GM23338 (cell line): ENCODE measurements at regions not wholly inside any gene's neighbourhood (a gene's known extent, or its start where the extent isn't known, plus 50 kb on each side); places are given as distances from the start of the nearest gene placed in this dataset.

Experiments used
- ATAC-seq: fragments of 200-7000 bp; cut with Tn5 transposase; 3 replicates; pipeline ENCODE4 v1.9.1; 2020
- DNase-seq: peaks from one replicate; pipeline ENCODE4 v3.0.0-alpha.2; 2015; ENCODE audit warnings: low spot score
- H2AFZ ChIP-seq: fragments of 200-600 bp; sonication (generic); 2 replicates; pipeline ENCODE4 v1.8.0; 2016; ENCODE audit warnings: antibody characterized with exemption, mild to moderate bottlenecking, moderate library complexity
- H3F3A ChIP-seq: fragments of 200-600 bp; sonication (generic); replicated peaks from 2 replicates; pipeline ENCODE4 v1.8.0; 2017; ENCODE audit warnings: antibody characterized with exemption, mixed run types, low read depth
- H3K27ac ChIP-seq: fragments of 200-600 bp; sonication (generic); 2 replicates; pipeline ENCODE4 v1.6.1; 2016; ENCODE audit warnings: low read depth
- H3K27me3 ChIP-seq: fragments of 200-600 bp; sonication (generic); 2 replicates; pipeline ENCODE4 v1.8.0; 2016; ENCODE audit warnings: mild to moderate bottlenecking, mixed run types, moderate library complexity; ENCODE audit not compliant: insufficient read depth
- H3K36me3 ChIP-seq: fragments of 200-600 bp; sonication (generic); 2 replicates; pipeline ENCODE4 v1.8.0; 2016; ENCODE audit warnings: mild to moderate bottlenecking; ENCODE audit not compliant: insufficient read depth
- H3K4me1 ChIP-seq: fragments of 200-600 bp; sonication (generic); 2 replicates; pipeline ENCODE4 v1.8.0; 2016; ENCODE audit warnings: mild to moderate bottlenecking, moderate library complexity; ENCODE audit not compliant: insufficient read depth
- H3K4me2 ChIP-seq: fragments of 200-600 bp; sonication (generic); 2 replicates; pipeline ENCODE4 v1.7.1; 2017; ENCODE audit warnings: mixed run types
- H3K4me3 ChIP-seq: fragments of 200-600 bp; sonication (generic); 2 replicates; pipeline ENCODE4 v1.6.1; 2016; ENCODE audit warnings: mixed run types
- H3K79me2 ChIP-seq: fragments of 200-600 bp; sonication (generic); replicated peaks from 2 replicates; pipeline ENCODE4 v1.8.0; 2017; ENCODE audit warnings: mild to moderate bottlenecking; ENCODE audit not compliant: insufficient read depth
- H3K9me2 ChIP-seq: fragments of 200-600 bp; sonication (generic); 2 replicates; pipeline ENCODE4 v1.8.0; 2017; ENCODE audit not compliant: insufficient read depth
- H4K20me1 ChIP-seq: fragments of 200-600 bp; sonication (generic); replicated peaks from 2 replicates; pipeline ENCODE4 v1.8.0; 2017; ENCODE audit warnings: mild to moderate bottlenecking; ENCODE audit not compliant: insufficient read depth
- H3K27ac Mint-ChIP-seq: 2 replicates; pipeline ENCODE4 v1.8.0; 2020; ENCODE audit warnings: inconsistent platforms, mild to moderate bottlenecking, moderate library complexity, mixed read lengths
- H3K27me3 Mint-ChIP-seq: 3 replicates; pipeline ENCODE4 v1.8.0; 2022; ENCODE audit warnings: low read depth, mild to moderate bottlenecking, moderate library complexity, mixed read lengths, inconsistent platforms; ENCODE audit not compliant: insufficient read depth, poor library complexity
- H3K36me3 Mint-ChIP-seq: 3 replicates; pipeline ENCODE4 v1.8.0; 2021; ENCODE audit warnings: low read depth, mild to moderate bottlenecking, inconsistent platforms, moderate library complexity, mixed read lengths
- H3K4me1 Mint-ChIP-seq: 3 replicates; pipeline ENCODE4 v1.8.0; 2020; ENCODE audit warnings: mild to moderate bottlenecking, inconsistent platforms, mixed read lengths
- H3K4me3 Mint-ChIP-seq: 3 replicates; pipeline ENCODE4 v1.8.0; 2021; ENCODE audit warnings: moderate library complexity, mild to moderate bottlenecking, inconsistent platforms, mixed read lengths
- H3K9me3 Mint-ChIP-seq: 3 replicates; pipeline ENCODE4 v1.8.0; 2020; ENCODE audit warnings: moderate library complexity, mild to moderate bottlenecking, inconsistent platforms, mixed read lengths
- CREB1 ChIP-seq: fragments of 250-450 bp; sonication (Bioruptor Pico); IDR thresholded peaks from 2 replicates; pipeline ENCODE4 v1.5.0; 2020; ENCODE audit warnings: low read depth, mild to moderate bottlenecking, moderate library complexity
- EZH2 ChIP-seq: fragments of 200-600 bp; sonication (generic); IDR thresholded peaks from one replicate; pipeline ENCODE4 v1.8.0; 2017; ENCODE audit warnings: antibody characterized with exemption, mild to moderate bottlenecking, low read depth; ENCODE audit not compliant: unreplicated experiment
- EZH2phosphoT487 ChIP-seq: fragments of 200-600 bp; sonication (generic); IDR thresholded peaks from one replicate; pipeline ENCODE4 v1.8.1; 2018; ENCODE audit warnings: antibody characterized with exemption; ENCODE audit not compliant: unreplicated experiment
- JUNB ChIP-seq: IDR thresholded peaks from one replicate; pipeline ENCODE4 v1.6.1; 2016; ENCODE audit warnings: antibody characterized with exemption; ENCODE audit not compliant: unreplicated experiment
- NANOG ChIP-seq: IDR thresholded peaks from 2 replicates; pipeline ENCODE4 v1.6.1; 2016; ENCODE audit warnings: antibody characterized with exemption, borderline replicate concordance
- POLR2AphosphoS5 ChIP-seq: IDR thresholded peaks from 2 replicates; pipeline ENCODE4 v1.6.1; 2016; ENCODE audit warnings: antibody characterized with exemption, low read depth
- STAT1 ChIP-seq: IDR thresholded peaks from one replicate; pipeline ENCODE4 v1.6.1; 2016; ENCODE audit warnings: antibody characterized with exemption; ENCODE audit not compliant: unreplicated experiment
- ZNF114 ChIP-seq: fragments of 250-450 bp; sonication (Bioruptor Pico); IDR thresholded peaks from 2 replicates; pipeline ENCODE4 v1.5.0; 2020; ENCODE audit warnings: mild to moderate bottlenecking, moderate library complexity
- ZNF331 ChIP-seq: fragments of 250-450 bp; sonication (Bioruptor Pico); IDR thresholded peaks from 2 replicates; pipeline ENCODE4 v1.5.0; 2020; ENCODE audit warnings: low read depth, mild to moderate bottlenecking, moderate library complexity
- TF ChIP-seq, protein P1 (sequence below): IDR thresholded peaks from one replicate; pipeline ENCODE4 v1.6.1; 2018; ENCODE audit warnings: antibody characterized with exemption; ENCODE audit not compliant: unreplicated experiment
- TF ChIP-seq, protein P2 (sequence below): fragments of 250-450 bp; sonication (Bioruptor Pico); IDR thresholded peaks from 2 replicates; pipeline ENCODE4 v1.5.0; 2020; ENCODE audit warnings: mild to moderate bottlenecking, moderate library complexity
- TF ChIP-seq, protein P3 (sequence below): IDR thresholded peaks from 2 replicates; pipeline ENCODE4 v1.6.1; 2016; ENCODE audit warnings: antibody characterized with exemption
- TF ChIP-seq, protein P4 (sequence below), 2 experiments: fragments of 200-600 bp in 1 of 2; sonication (generic) in 1 of 2; conservative IDR thresholded peaks; 2 replicates each; pipeline versions ENCODE4 v1.5.1 to v1.6.1; 2016 to 2017; ENCODE audit warnings: antibody characterized with exemption in 2 of 2, low read depth in 2 of 2, mild to moderate bottlenecking in 2 of 2, moderate library complexity in 1 of 2

DNA sequence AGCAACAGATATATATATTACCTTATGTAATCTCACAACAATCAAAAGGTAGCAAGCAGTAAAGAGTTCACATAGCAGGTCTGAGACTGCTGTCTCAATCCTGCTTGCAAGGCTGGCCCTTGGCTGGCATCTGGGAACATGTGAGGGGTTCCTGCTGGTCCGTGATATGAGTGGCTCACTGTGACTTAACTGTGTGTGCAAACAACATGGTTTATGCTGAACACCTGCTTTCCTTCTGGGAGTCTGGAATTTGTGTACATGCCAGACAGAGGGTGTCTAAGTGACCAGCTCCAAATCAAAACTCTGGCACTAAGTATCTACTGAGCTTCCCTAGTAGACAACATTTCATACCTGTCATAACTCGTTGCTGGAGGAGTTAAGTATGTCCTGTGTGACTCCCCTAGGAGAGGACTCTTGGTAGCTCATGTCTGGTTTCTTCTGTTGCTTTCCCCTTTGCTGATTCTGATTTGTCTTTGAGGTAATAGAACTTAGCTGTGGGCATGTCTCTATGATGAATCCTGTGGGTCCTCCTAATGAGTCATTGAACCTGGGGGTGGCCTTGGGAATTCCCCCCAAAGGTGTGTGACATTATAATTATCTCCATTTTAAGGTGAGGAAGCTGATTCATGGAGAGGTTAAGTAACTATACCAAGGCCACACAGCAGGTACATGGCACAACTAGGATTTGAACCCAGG is 131.6 kb upstream of the NEDD9 start:
- no peak for DNase-seq
- H3K4me1 Mint-ChIP-seq, result peaks cover 9% of the 10 kb centered on the region; the same call in 2 of the 3 replicates
- Histone ChIP-seq H3K9me2 (no peaks in the 10 kb centered on the region), H3F3A (no peaks in the 10 kb centered on the region), H3K79me2 (no peaks in the 10 kb centered on the region), H3K4me2 (no peak overlapping the region), H2AFZ (no peak overlapping the region), H3K27ac (no peak overlapping the region), H3K27me3 (no peaks in the 10 kb centered on the region), H3K4me1 (no peaks in the 10 kb centered on the region), H3K36me3 (no peaks in the 10 kb centered on the region), H4K20me1 (no peaks in the 10 kb centered on the region), H3K4me3 (no peak overlapping the region)
- H3K4me3 Mint-ChIP-seq, result no peak overlapping the region
- no peaks in the 10 kb centered on the region; the same call in 2 of the 3 replicates for H3K36me3 Mint-ChIP-seq
- H3K27ac Mint-ChIP-seq, result no peak overlapping the region
- ATAC-seq, result no peak
- H3K9me3 Mint-ChIP-seq, result no peaks in the 10 kb centered on the region; the same call in 2 of the 3 replicates
- no peak for TF ChIP-seq NANOG
- no peak for TF ChIP-seq EZH2
- TF ChIP-seq, protein P1, sequence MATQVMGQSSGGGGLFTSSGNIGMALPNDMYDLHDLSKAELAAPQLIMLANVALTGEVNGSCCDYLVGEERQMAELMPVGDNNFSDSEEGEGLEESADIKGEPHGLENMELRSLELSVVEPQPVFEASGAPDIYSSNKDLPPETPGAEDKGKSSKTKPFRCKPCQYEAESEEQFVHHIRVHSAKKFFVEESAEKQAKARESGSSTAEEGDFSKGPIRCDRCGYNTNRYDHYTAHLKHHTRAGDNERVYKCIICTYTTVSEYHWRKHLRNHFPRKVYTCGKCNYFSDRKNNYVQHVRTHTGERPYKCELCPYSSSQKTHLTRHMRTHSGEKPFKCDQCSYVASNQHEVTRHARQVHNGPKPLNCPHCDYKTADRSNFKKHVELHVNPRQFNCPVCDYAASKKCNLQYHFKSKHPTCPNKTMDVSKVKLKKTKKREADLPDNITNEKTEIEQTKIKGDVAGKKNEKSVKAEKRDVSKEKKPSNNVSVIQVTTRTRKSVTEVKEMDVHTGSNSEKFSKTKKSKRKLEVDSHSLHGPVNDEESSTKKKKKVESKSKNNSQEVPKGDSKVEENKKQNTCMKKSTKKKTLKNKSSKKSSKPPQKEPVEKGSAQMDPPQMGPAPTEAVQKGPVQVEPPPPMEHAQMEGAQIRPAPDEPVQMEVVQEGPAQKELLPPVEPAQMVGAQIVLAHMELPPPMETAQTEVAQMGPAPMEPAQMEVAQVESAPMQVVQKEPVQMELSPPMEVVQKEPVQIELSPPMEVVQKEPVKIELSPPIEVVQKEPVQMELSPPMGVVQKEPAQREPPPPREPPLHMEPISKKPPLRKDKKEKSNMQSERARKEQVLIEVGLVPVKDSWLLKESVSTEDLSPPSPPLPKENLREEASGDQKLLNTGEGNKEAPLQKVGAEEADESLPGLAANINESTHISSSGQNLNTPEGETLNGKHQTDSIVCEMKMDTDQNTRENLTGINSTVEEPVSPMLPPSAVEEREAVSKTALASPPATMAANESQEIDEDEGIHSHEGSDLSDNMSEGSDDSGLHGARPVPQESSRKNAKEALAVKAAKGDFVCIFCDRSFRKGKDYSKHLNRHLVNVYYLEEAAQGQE, result no peak
- TF ChIP-seq, protein P2, sequence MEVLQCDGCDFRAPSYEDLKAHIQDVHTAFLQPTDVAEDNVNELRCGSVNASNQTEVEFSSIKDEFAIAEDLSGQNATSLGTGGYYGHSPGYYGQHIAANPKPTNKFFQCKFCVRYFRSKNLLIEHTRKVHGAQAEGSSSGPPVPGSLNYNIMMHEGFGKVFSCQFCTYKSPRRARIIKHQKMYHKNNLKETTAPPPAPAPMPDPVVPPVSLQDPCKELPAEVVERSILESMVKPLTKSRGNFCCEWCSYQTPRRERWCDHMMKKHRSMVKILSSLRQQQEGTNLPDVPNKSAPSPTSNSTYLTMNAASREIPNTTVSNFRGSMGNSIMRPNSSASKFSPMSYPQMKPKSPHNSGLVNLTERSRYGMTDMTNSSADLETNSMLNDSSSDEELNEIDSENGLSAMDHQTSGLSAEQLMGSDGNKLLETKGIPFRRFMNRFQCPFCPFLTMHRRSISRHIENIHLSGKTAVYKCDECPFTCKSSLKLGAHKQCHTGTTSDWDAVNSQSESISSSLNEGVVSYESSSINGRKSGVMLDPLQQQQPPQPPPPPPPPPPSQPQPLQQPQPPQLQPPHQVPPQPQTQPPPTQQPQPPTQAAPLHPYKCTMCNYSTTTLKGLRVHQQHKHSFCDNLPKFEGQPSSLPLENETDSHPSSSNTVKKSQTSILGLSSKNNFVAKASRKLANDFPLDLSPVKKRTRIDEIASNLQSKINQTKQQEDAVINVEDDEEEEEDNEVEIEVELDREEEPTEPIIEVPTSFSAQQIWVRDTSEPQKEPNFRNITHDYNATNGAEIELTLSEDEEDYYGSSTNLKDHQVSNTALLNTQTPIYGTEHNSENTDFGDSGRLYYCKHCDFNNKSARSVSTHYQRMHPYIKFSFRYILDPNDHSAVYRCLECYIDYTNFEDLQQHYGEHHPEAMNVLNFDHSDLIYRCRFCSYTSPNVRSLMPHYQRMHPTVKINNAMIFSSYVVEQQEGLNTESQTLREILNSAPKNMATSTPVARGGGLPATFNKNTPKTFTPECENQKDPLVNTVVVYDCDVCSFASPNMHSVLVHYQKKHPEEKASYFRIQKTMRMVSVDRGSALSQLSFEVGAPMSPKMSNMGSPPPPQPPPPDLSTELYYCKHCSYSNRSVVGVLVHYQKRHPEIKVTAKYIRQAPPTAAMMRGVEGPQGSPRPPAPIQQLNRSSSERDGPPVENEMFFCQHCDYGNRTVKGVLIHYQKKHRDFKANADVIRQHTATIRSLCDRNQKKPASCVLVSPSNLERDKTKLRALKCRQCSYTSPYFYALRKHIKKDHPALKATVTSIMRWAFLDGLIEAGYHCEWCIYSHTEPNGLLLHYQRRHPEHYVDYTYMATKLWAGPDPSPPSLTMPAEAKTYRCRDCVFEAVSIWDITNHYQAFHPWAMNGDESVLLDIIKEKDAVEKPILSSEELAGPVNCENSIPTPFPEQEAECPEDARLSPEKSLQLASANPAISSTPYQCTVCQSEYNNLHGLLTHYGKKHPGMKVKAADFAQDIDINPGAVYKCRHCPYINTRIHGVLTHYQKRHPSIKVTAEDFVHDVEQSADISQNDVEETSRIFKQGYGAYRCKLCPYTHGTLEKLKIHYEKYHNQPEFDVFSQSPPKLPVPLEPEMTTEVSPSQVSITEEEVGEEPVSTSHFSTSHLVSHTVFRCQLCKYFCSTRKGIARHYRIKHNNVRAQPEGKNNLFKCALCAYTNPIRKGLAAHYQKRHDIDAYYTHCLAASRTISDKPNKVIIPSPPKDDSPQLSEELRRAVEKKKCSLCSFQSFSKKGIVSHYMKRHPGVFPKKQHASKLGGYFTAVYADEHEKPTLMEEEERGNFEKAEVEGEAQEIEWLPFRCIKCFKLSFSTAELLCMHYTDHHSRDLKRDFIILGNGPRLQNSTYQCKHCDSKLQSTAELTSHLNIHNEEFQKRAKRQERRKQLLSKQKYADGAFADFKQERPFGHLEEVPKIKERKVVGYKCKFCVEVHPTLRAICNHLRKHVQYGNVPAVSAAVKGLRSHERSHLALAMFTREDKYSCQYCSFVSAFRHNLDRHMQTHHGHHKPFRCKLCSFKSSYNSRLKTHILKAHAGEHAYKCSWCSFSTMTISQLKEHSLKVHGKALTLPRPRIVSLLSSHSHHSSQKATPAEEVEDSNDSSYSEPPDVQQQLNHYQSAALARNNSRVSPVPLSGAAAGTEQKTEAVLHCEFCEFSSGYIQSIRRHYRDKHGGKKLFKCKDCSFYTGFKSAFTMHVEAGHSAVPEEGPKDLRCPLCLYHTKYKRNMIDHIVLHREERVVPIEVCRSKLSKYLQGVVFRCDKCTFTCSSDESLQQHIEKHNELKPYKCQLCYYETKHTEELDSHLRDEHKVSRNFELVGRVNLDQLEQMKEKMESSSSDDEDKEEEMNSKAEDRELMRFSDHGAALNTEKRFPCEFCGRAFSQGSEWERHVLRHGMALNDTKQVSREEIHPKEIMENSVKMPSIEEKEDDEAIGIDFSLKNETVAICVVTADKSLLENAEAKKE (CRISPR knock-in tag), result no peak
- TF ChIP-seq ZNF114, result no peak
- no peak for TF ChIP-seq ZNF331 (CRISPR knock-in tag)
- no peak for TF ChIP-seq EZH2phosphoT487
- TF ChIP-seq, protein P3, sequence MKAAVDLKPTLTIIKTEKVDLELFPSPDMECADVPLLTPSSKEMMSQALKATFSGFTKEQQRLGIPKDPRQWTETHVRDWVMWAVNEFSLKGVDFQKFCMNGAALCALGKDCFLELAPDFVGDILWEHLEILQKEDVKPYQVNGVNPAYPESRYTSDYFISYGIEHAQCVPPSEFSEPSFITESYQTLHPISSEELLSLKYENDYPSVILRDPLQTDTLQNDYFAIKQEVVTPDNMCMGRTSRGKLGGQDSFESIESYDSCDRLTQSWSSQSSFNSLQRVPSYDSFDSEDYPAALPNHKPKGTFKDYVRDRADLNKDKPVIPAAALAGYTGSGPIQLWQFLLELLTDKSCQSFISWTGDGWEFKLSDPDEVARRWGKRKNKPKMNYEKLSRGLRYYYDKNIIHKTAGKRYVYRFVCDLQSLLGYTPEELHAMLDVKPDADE, result no peak
- no peak for TF ChIP-seq CREB1
- TF ChIP-seq STAT1, result no peak
- no peak for TF ChIP-seq JUNB
- TF ChIP-seq POLR2AphosphoS5, result no peak
- TF ChIP-seq, protein P4, sequence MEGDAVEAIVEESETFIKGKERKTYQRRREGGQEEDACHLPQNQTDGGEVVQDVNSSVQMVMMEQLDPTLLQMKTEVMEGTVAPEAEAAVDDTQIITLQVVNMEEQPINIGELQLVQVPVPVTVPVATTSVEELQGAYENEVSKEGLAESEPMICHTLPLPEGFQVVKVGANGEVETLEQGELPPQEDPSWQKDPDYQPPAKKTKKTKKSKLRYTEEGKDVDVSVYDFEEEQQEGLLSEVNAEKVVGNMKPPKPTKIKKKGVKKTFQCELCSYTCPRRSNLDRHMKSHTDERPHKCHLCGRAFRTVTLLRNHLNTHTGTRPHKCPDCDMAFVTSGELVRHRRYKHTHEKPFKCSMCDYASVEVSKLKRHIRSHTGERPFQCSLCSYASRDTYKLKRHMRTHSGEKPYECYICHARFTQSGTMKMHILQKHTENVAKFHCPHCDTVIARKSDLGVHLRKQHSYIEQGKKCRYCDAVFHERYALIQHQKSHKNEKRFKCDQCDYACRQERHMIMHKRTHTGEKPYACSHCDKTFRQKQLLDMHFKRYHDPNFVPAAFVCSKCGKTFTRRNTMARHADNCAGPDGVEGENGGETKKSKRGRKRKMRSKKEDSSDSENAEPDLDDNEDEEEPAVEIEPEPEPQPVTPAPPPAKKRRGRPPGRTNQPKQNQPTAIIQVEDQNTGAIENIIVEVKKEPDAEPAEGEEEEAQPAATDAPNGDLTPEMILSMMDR (conservative IDR thresholded peaks at IDR 0.05; ENCODE audit: low read depth in 2 of 2), result no peak
- no peaks in the 10 kb centered on the region for H3K27me3 Mint-ChIP-seq
